Muscle of back (tissue), 3 donors: ENCODE measurements at regions not wholly inside any gene's neighbourhood (a gene's known extent, or its start where the extent isn't known, plus 50 kb on each side); places are given as distances from the start of the nearest gene placed in this dataset.
"Not testable (repeated sequence)": the region's sequence is repeated elsewhere in the genome, so short reads cannot be mapped to it uniquely, and the experiment has no call there.

Source experiments
- DNase-seq, 3 donors: peaks; one replicate each; pipeline versions ENCODE4 v3.0.0 to v3.0.0-alpha.2; 2013

- not testable (repeated sequence) for DNase-seq
Observed at GRCh38 chr4:131883181-131883580, 1265.9 kb upstream of the PCDH10 start.

- DNase-seq, result not testable (repeated sequence)
Observed at GRCh38 chr4:131925662-131926061, 1223.4 kb upstream of the PCDH10 start.

- DNase-seq, result peak in 1 of 3 donors; percentile 9
Observed at GRCh38 chr4:131967646-131968045, 1181.4 kb upstream of the PCDH10 start.

GRCh38 chr4:131974730-131975129, 1174.4 kb upstream of the PCDH10 start:
- peak in 2 of 3 donors; percentile 2 for DNase-seq

GRCh38 chr4:131975276-131976132, 1173.6 kb upstream of the PCDH10 start:
- DNase-seq, result peak in 2 of 3 donors; percentile 16 to 30

GRCh38 chr4:131976133-131977002, 1172.7 kb upstream of the PCDH10 start:
- peak in 2 of 3 donors; percentile 5 to 24 for DNase-seq

GRCh38 chr4:131978120-131978519, 1171.0 kb upstream of the PCDH10 start:
- DNase-seq, result no peak

- no peak for DNase-seq
Observed at GRCh38 chr4:131989576-131989975, 1159.5 kb upstream of the PCDH10 start.

GRCh38 chr4:132001542-132001941, 1147.6 kb upstream of the PCDH10 start:
- peak in 1 of 3 donors; percentile 15 for DNase-seq

GRCh38 chr4:132003593-132003992, 1145.5 kb upstream of the PCDH10 start:
- no peak for DNase-seq

- no peak for DNase-seq
Observed at GRCh38 chr4:132015321-132015720, 1133.8 kb upstream of the PCDH10 start.

- no peak for DNase-seq
Observed at GRCh38 chr4:132016703-132017350, 1132.3 kb upstream of the PCDH10 start.

- peak; percentile 2 to 15 (median 3) for DNase-seq
Observed at GRCh38 chr4:132026166-132026565, 1122.9 kb upstream of the PCDH10 start.

- no peak for DNase-seq
Observed at GRCh38 chr4:132026816-132027215, 1122.3 kb upstream of the PCDH10 start.

GRCh38 chr4:132056496-132056895, 1092.6 kb upstream of the PCDH10 start:
- DNase-seq, result no peak

GRCh38 chr4:132059227-132059626, 1089.9 kb upstream of the PCDH10 start:
- DNase-seq, result no peak

GRCh38 chr4:132062611-132063239, 1086.4 kb upstream of the PCDH10 start:
- DNase-seq, result no peak

GRCh38 chr4:132063829-132064228, 1085.3 kb upstream of the PCDH10 start:
- no peak for DNase-seq

- no peak for DNase-seq
Observed at GRCh38 chr4:132065940-132066495, 1083.1 kb upstream of the PCDH10 start.

GRCh38 chr4:132071815-132072214, 1077.3 kb upstream of the PCDH10 start:
- peak in 1 of 3 donors; percentile 24 for DNase-seq

- no peak for DNase-seq
Observed at GRCh38 chr4:132076829-132077228, 1072.3 kb upstream of the PCDH10 start.
